Lower lobe of right lung (tissue), 2 donors: ENCODE measurements at regions not wholly inside any gene's neighbourhood (a gene's known extent, or its start where the extent isn't known, plus 50 kb on each side); places are given as distances from the start of the nearest gene placed in this dataset.

Source experiments
- ATAC-seq, 2 donors: fragments of 200-7000 bp; cut with Tn5 transposase; one replicate each; pipeline ENCODE4 v1.9.1; 2020 to 2022; ENCODE audit warnings: mild to moderate bottlenecking in 2 of 2, moderate library complexity in 2 of 2
- DNase-seq: peaks from one replicate; pipeline ENCODE4 v3.0.0-alpha.2; 2020
- H3K27ac ChIP-seq: fragments of 200-600 bp; one replicate; pipeline ENCODE4 v1.8.0; 2022
- H3K27me3 ChIP-seq: fragments of 200-600 bp; one replicate; pipeline ENCODE4 v1.8.0; 2022; ENCODE audit warnings: low read depth
- H3K36me3 ChIP-seq: fragments of 200-600 bp; one replicate; pipeline ENCODE4 v1.8.0; 2022; ENCODE audit warnings: mild to moderate bottlenecking
- H3K4me1 ChIP-seq: fragments of 200-600 bp; one replicate; pipeline ENCODE4 v1.8.0; 2022
- H3K4me3 ChIP-seq: fragments of 200-600 bp; one replicate; pipeline ENCODE4 v1.8.0; 2022; ENCODE audit warnings: mild to moderate bottlenecking
- H3K9me3 ChIP-seq: fragments of 200-600 bp; one replicate; pipeline ENCODE4 v1.8.0; 2022
- intact Hi-C: fragments of 100-400 bp; cut with DNase I; formaldehyde crosslinking; loops from one replicate; pipeline ENCODE4 v1.11.0; 2022
- TF ChIP-seq, protein P1 (sequence below): fragments of 200-600 bp; IDR thresholded peaks from one replicate; pipeline ENCODE4 v1.8.0; 2022; ENCODE audit warnings: antibody characterized with exemption, mild to moderate bottlenecking
- donor health status: DM: no; HTN: yes; CAD: no; lungs with severe emphysema.

DNA sequence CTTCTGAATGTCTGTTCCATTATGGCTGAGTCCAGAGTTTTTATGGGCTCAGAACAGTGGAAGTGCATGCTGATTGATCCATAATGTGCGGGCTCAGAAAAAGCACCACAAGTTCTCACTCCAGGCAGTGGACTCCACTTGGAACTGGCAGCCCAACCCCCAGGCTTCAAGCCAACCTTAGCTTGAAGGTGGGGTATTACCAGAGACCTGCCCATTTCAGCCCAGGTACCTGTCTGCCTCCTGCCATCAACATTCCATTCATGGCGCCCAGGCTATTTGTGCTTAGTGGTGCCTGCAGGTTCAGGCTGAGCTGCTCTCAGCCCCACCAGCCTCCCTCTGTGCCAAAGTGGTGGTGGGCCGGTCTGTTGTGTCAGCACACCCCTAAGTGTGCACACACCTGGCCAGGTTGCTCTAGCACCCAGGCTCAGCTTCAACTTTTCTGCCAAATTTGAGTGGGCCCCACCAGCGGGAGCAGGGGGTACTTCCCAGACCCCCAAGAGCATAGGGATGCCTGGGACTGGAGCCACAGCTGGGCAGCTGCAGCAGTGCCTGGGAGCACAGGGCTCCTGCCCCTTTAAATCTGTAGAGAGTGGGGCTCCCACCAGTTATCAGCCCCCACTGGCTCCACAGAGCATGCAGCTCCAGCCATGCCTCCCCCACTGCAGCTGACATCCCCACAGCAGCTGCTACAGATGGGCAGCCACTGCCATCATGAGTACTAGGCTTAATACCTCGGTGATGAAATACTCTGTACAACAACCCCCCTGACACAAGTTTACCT is 1025.3 kb downstream of the PCDH19 start:
- Histone ChIP-seq H3K27ac (no peak overlapping the region), H3K4me1 (no peaks in the 10 kb centered on the region), H3K27me3 (no peaks in the 10 kb centered on the region), H3K36me3 (no peaks in the 10 kb centered on the region), H3K9me3 (no peaks in the 10 kb centered on the region), H3K4me3 (no peak overlapping the region)
- ATAC-seq (no peak), DNase-seq (no peak)
- TF ChIP-seq, protein P1, sequence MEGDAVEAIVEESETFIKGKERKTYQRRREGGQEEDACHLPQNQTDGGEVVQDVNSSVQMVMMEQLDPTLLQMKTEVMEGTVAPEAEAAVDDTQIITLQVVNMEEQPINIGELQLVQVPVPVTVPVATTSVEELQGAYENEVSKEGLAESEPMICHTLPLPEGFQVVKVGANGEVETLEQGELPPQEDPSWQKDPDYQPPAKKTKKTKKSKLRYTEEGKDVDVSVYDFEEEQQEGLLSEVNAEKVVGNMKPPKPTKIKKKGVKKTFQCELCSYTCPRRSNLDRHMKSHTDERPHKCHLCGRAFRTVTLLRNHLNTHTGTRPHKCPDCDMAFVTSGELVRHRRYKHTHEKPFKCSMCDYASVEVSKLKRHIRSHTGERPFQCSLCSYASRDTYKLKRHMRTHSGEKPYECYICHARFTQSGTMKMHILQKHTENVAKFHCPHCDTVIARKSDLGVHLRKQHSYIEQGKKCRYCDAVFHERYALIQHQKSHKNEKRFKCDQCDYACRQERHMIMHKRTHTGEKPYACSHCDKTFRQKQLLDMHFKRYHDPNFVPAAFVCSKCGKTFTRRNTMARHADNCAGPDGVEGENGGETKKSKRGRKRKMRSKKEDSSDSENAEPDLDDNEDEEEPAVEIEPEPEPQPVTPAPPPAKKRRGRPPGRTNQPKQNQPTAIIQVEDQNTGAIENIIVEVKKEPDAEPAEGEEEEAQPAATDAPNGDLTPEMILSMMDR = no peak
- intact Hi-C loops = no loop called here

DNA sequence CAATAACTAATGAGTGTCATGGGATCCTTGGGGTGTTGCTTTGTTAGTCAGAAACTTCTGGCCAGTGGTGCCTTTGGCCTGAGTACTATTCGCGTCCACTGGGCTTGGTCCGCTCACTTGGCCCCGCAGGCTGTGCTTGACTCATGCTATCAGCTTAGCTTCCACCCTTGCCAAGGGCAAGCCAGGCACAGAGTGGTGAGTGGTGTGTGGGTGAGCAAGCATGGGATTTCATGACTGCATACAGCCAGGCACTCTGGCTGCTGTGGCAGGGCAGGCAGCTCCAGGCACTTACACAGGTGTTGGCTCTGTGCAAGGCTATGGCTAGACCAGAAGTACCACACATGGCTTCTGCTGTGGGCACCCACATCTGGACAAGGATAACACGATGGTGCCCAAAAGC is 1026.3 kb downstream of the PCDH19 start:
- Histone ChIP-seq H3K4me1 (no peaks in the 10 kb centered on the region), H3K9me3 (no peaks in the 10 kb centered on the region), H3K27ac (no peak overlapping the region), H3K27me3 (no peaks in the 10 kb centered on the region), H3K36me3 (no peaks in the 10 kb centered on the region), H3K4me3 (no peak overlapping the region)
- no peak for ATAC-seq
- TF ChIP-seq, protein P1 = no peak
- no peak for DNase-seq
- intact Hi-C loops = no loop called here

DNA sequence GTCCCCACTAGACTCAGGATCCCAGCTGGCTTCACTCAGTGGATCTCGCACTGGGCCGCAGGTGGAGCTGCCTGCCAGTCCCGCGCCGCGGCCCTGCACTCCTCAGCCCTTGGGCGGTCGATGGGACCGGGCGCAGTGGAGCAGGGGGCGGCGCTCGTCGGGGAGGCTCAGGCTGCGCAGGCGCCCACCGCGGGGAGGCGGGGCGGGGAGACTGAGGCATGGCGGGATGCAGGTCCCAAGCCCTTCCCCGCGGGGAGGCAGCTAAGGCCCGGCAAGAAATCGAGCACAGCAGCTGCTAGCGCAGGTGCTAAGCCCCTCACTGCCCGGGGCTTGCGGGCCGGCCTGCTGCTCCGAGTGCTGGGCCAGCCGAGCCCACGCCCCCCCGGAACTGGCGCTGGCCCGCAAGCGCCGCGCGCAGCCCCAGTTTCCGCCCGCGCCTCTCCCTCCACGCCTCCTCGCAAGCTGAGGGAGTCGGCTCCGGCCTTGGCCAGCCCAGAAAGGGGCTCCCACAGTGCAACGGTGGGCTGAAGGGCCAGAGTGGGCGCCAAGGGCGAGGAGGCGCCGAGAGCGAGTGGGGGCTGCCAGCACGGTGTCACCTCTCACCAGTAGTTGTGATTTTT is 1038.0 kb downstream of the PCDH19 start:
- DNase-seq = no peak

DNA sequence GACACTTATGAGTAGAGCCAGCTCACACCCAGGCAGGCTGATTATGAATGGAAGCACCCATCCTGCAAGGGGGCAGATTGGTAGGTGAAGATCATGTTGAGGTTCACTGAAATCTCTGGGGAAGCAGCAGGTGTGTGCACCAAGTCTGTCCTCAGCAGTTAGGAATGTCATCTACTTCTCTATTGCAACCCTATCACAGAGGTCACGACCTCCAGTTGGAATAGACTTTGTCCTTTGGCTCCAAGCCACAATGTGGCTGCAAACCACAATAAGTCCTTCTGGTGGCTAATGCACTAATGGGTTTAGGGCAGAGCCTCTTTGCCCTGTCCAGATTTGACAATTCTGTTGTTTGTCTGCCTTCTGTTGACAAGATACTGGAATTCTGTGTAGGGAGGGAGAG is 1056.7 kb downstream of the PCDH19 start:
- TF ChIP-seq, protein P1 = no peak
- intact Hi-C loops = no loop called here
- DNase-seq = no peak

More for the DNA sequence above, 1038.0 kb downstream of the PCDH19 start:
- TF ChIP-seq, protein P1 = no peak
- H3K9me3 ChIP-seq = no peaks in the 10 kb centered on the region
- intact Hi-C loops = no loop called here
- no peaks in the 10 kb centered on the region for H3K36me3 ChIP-seq
- ATAC-seq = no peak
- no peak overlapping the region for H3K27ac ChIP-seq
- no peaks in the 10 kb centered on the region for H3K4me1 ChIP-seq
- H3K27me3 ChIP-seq = no peaks in the 10 kb centered on the region
- H3K4me3 ChIP-seq = no peak overlapping the region

DNA sequence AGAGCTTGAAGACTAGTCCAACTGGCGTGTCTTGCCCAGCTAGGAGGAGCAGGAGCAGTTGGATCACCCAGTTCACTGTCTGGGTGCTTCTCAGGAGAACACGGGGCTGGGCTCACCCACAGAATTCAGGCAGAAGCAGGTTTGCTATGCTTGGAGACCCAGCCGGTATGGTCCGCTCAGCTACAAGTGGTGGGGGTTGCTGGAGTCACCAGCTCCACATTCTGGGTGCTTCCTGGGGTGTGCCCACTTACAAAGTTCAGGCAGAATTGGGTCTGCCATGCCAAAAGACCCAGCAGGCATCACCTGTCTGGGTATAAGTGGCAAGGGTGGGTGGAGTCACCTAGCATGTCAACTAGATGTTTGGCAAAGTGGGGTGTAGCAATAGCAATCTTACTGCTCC is 1061.8 kb downstream of the PCDH19 start:
- TF ChIP-seq, protein P1 = no peak
- no peak for DNase-seq
- Histone ChIP-seq H3K4me1 (no peaks in the 10 kb centered on the region), H3K36me3 (no peaks in the 10 kb centered on the region), H3K4me3 (no peak overlapping the region), H3K27ac (no peak overlapping the region), H3K9me3 (no peaks in the 10 kb centered on the region), H3K27me3 (no peaks in the 10 kb centered on the region)
- intact Hi-C loops = no loop called here
- no peak for ATAC-seq

More for the DNA sequence above, 1056.7 kb downstream of the PCDH19 start:
- ATAC-seq = no peak
- no peak overlapping the region for H3K27ac ChIP-seq
- H3K36me3 ChIP-seq = no peaks in the 10 kb centered on the region
- H3K4me1 ChIP-seq = no peaks in the 10 kb centered on the region
- H3K9me3 ChIP-seq = no peaks in the 10 kb centered on the region
- no peak overlapping the region for H3K4me3 ChIP-seq
- H3K27me3 ChIP-seq = no peaks in the 10 kb centered on the region
